ENCODE measurements at regions not wholly inside any gene's neighbourhood (a gene's known extent, or its start where the extent isn't known, plus 50 kb on each side); places are given as distances from the start of the nearest gene placed in this dataset.

DNA sequence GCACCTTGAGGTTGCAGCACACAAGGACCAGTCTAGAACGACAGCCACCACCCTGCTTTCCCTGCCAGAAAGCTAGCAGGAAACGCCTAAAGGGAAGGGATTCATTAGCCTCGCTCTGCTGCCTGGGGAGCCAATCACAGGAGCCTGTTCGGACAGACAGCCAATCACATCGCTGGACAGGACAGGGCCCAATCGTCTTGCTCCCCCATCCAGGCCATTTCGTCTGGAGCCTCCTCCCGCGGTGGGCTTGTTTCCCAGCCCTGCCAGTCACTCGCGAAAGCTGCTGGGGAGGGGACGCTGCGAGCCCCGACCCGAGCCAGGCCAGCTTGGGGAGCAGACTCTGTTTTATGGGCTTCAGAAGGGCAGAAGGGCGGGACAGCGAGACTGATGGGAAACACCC, 79.8 kb upstream of the NCAM1 start:
- TF ChIP-seq CTCF (IDR thresholded peaks at IDR 0.05) (no peak), POLR2A (IDR thresholded peaks at IDR 0.05) (no peak), EP300 (IDR thresholded peaks at IDR 0.05; ENCODE audit: low read depth) (no peak)

Data from transverse colon (tissue), 3 donors.